HG03108 (cell line): ENCODE measurements at regions not wholly inside any gene's neighbourhood (a gene's known extent, or its start where the extent isn't known, plus 50 kb on each side); places are given as distances from the start of the nearest gene placed in this dataset.
A peak's percentile ranks its signal among the peaks of the same experiment; 100 is the strongest.

Experiments used
- ATAC-seq: cut with Tn5 transposase; IDR thresholded peaks from one replicate; pipeline ENCODE4 v1.9.1; 2021; ENCODE audit warnings: moderate library complexity; ENCODE audit not compliant: unreplicated experiment

GRCh38 chr9:73845954-73846690, 651.0 kb upstream of the RORB start:
- ATAC-seq: no peak

GRCh38 chr9:73847536-73847935, 649.6 kb upstream of the RORB start:
- ATAC-seq: no peak

- ATAC-seq: no peak
These were observed 643.6 kb upstream of the RORB start for GRCh38 chr9:73853549-73853948.

GRCh38 chr9:73855206-73855605, 641.9 kb upstream of the RORB start:
- ATAC-seq: no peak

GRCh38 chr9:73863924-73864323, 633.2 kb upstream of the RORB start:
- no peak for ATAC-seq

- ATAC-seq: no peak
These were observed 630.7 kb upstream of the RORB start for GRCh38 chr9:73866451-73866850.

- peak; percentile 99 for ATAC-seq
These were observed 627.9 kb upstream of the RORB start for GRCh38 chr9:73869264-73869663.

- no peak for ATAC-seq
These were observed 625.5 kb upstream of the RORB start for GRCh38 chr9:73871636-73872035.

- ATAC-seq: no peak
These were observed 624.4 kb upstream of the RORB start for GRCh38 chr9:73872701-73873100.

- ATAC-seq: no peak
These were observed 617.0 kb upstream of the RORB start for GRCh38 chr9:73880101-73880500.

GRCh38 chr9:73889023-73889422, 608.1 kb upstream of the RORB start:
- ATAC-seq: no peak

- no peak for ATAC-seq
These were observed 606.4 kb upstream of the RORB start for GRCh38 chr9:73890685-73891277.

GRCh38 chr9:73892335-73892734, 604.8 kb upstream of the RORB start:
- ATAC-seq: no peak

- ATAC-seq: no peak
These were observed 603.9 kb upstream of the RORB start for GRCh38 chr9:73893230-73893629.

- no peak for ATAC-seq
These were observed 601.1 kb upstream of the RORB start for GRCh38 chr9:73896061-73896460.

GRCh38 chr9:73906671-73907070, 590.5 kb upstream of the RORB start:
- ATAC-seq: no peak

- no peak for ATAC-seq
These were observed 585.3 kb upstream of the RORB start for GRCh38 chr9:73911804-73912203.

GRCh38 chr9:73916016-73916673, 581.0 kb upstream of the RORB start:
- no peak for ATAC-seq

GRCh38 chr9:73919712-73920111, 577.4 kb upstream of the RORB start:
- no peak for ATAC-seq

GRCh38 chr9:73923796-73924195, 573.3 kb upstream of the RORB start:
- no peak for ATAC-seq

- ATAC-seq: no peak
These were observed 546.0 kb upstream of the RORB start for GRCh38 chr9:73951147-73951546.

- no peak for ATAC-seq
These were observed 534.3 kb upstream of the RORB start for GRCh38 chr9:73962792-73963191.
